SK-N-SH (cell line): ENCODE measurements at regions not wholly inside any gene's neighbourhood (a gene's known extent, or its start where the extent isn't known, plus 50 kb on each side); places are given as distances from the start of the nearest gene placed in this dataset.

Source experiments
- CTCF ChIA-PET: fragments of 300-600, 350-600 bp; formaldehyde crosslinking; extraction: SDS; loops from one replicate; lab custom pipeline; 2021; lab: Yijun Ruan, JAX
- POLR2A ChIA-PET: fragments of 350-600 bp; sonication (Branson Sonifier 250); formaldehyde crosslinking; extraction: SDS; loops from one replicate; lab custom pipeline; 2020; ENCODE audit warnings: antibody characterized with exemption, inconsistent platforms; lab: Yijun Ruan, JAX
- DNase-seq: peaks from one replicate; pipeline ENCODE4 v3.0.0; 2012
- H2AFZ ChIP-seq: fragments of 200-600 bp; sonication (generic); 2 replicates; pipeline ENCODE4 v1.8.1; 2016; ENCODE audit warnings: antibody characterized with exemption, mild to moderate bottlenecking, low read depth
- H3F3A ChIP-seq: fragments of 200-600 bp; sonication (generic); replicated peaks from 2 replicates; pipeline ENCODE3; 2016; ENCODE audit warnings: antibody characterized with exemption, mild to moderate bottlenecking; ENCODE audit not compliant: insufficient read depth
- H3K27ac ChIP-seq, 2 experiments: fragments of 200-500 bp in 1 of 2; fragments of 200-600 bp in 1 of 2; sonication (Bioruptor generic) in 1 of 2; sonication (generic), shearing (Covaris generic) in 1 of 2; 2 replicates each; pipeline versions ENCODE4 v1.5.1 to v1.6.1; 2014 to 2016; ENCODE audit warnings: low read depth in 2 of 2, inconsistent platforms in 1 of 2, low read length in 1 of 2, mild to moderate bottlenecking in 1 of 2, mixed read lengths in 1 of 2
- H3K27me3 ChIP-seq: fragments of 200-600 bp; sonication (generic), shearing (Covaris generic); 2 replicates; pipeline ENCODE4 v1.6.1; 2016; ENCODE audit warnings: mixed run types; ENCODE audit not compliant: insufficient read depth
- H3K36me3 ChIP-seq, 2 experiments: fragments of 200-500 bp in 1 of 2; fragments of 200-600 bp in 1 of 2; sonication (Bioruptor generic) in 1 of 2; sonication (generic) in 1 of 2; replicated peaks in 1 of 2; 2 replicates each; pipeline versions ENCODE3 to v1.5.1; 2014 to 2016; ENCODE audit warnings: low read length in 1 of 2, mild to moderate bottlenecking in 1 of 2; ENCODE audit not compliant: insufficient read depth in 2 of 2, control insufficient read depth in 1 of 2
- H3K4me1 ChIP-seq, 2 experiments: fragments of 200-500 bp in 1 of 2; fragments of 200-600 bp in 1 of 2; sonication (Bioruptor generic) in 1 of 2; sonication (generic), shearing (Covaris generic) in 1 of 2; 2 replicates each; pipeline versions ENCODE4 v1.5.1 to v1.6.1; 2014 to 2016; ENCODE audit warnings: low read depth in 1 of 2, low read length in 1 of 2, mixed run types in 1 of 2; ENCODE audit not compliant: insufficient read depth in 2 of 2, control insufficient read depth in 1 of 2
- H3K4me2 ChIP-seq: fragments of 200-600 bp; sonication (generic), shearing (Covaris generic); 2 replicates; pipeline ENCODE4 v1.6.1; 2017; ENCODE audit warnings: mixed run types
- H3K4me3 ChIP-seq, 2 experiments: fragments of 200-500 bp in 1 of 2; fragments of 200-600 bp in 1 of 2; sonication (Bioruptor generic) in 1 of 2; sonication (generic), shearing (Covaris generic) in 1 of 2; 2 replicates each; pipeline versions ENCODE4 v1.5.1 to v1.8.1; 2014 to 2016; ENCODE audit warnings: low read depth in 2 of 2, inconsistent platforms in 1 of 2, low read length in 1 of 2, mild to moderate bottlenecking in 1 of 2, mixed read lengths in 1 of 2, moderate library complexity in 1 of 2
- H3K79me2 ChIP-seq: fragments of 200-600 bp; sonication (generic); 2 replicates; pipeline ENCODE4 v1.8.1; 2017; ENCODE audit warnings: mild to moderate bottlenecking; ENCODE audit not compliant: insufficient read depth
- H3K9ac ChIP-seq: fragments of 200-600 bp; sonication (generic); 2 replicates; pipeline ENCODE4 v1.6.1; 2017; ENCODE audit warnings: mixed run types
- H3K9me2 ChIP-seq: fragments of 200-600 bp; sonication (generic); 2 replicates; pipeline ENCODE4 v1.6.1; 2017; ENCODE audit warnings: mixed run types
- H3K9me3 ChIP-seq: fragments of 200-600 bp; sonication (generic); 2 replicates; pipeline ENCODE4 v1.6.1; 2017; ENCODE audit warnings: mixed run types, mild to moderate bottlenecking, moderate library complexity
- H4K20me1 ChIP-seq: fragments of 200-600 bp; sonication (generic); 2 replicates; pipeline ENCODE4 v1.6.1; 2017; ENCODE audit warnings: mild to moderate bottlenecking, mixed run types; ENCODE audit not compliant: insufficient read depth
- EZH2phosphoT487 ChIP-seq: fragments of 200-600 bp; sonication (generic); IDR thresholded peaks from 2 replicates; pipeline ENCODE4 v1.6.1; 2017; ENCODE audit warnings: low read depth, mixed run types, mild to moderate bottlenecking, antibody characterized with exemption, moderate library complexity, borderline replicate concordance
- GABPA ChIP-seq: IDR thresholded peaks from 2 replicates; pipeline ENCODE4 v1.4.0; 2012; ENCODE audit warnings: low read depth, mild to moderate bottlenecking
- GATA2 ChIP-seq: sonication (generic); formaldehyde crosslinking; IDR thresholded peaks from 2 replicates; pipeline ENCODE4 v1.5.0; 2020; ENCODE audit warnings: mild to moderate bottlenecking, missing genetic modification reagents
- MEF2A ChIP-seq: IDR thresholded peaks from 2 replicates; pipeline ENCODE4 v1.4.0; 2012; ENCODE audit warnings: low read depth, borderline replicate concordance
- NFIC ChIP-seq: IDR thresholded peaks from 2 replicates; pipeline ENCODE4 v1.4.0; 2012; ENCODE audit warnings: borderline replicate concordance
- NRF1 ChIP-seq: IDR thresholded peaks from 2 replicates; pipeline ENCODE4 v1.6.1; 2012; ENCODE audit warnings: low read depth, mild to moderate bottlenecking, low read length
- RAD21 ChIP-seq: IDR thresholded peaks from 2 replicates; pipeline ENCODE4 v1.6.1; 2012; ENCODE audit warnings: mild to moderate bottlenecking, low read length
- RFX5 ChIP-seq: IDR thresholded peaks from 2 replicates; pipeline ENCODE4 v1.6.1; 2012; ENCODE audit warnings: mild to moderate bottlenecking, improper control_type of control experiment, low read length
- RXRA ChIP-seq: IDR thresholded peaks from 2 replicates; pipeline ENCODE4 v1.4.0; 2012; ENCODE audit warnings: low read depth, mild to moderate bottlenecking, borderline replicate concordance
- SIN3A ChIP-seq: IDR thresholded peaks from 2 replicates; pipeline ENCODE4 v1.6.1; 2012; ENCODE audit warnings: low read depth, mild to moderate bottlenecking, low read length, moderate library complexity, borderline replicate concordance
- SMC3 ChIP-seq: IDR thresholded peaks from 2 replicates; pipeline ENCODE4 v1.6.1; 2012; ENCODE audit warnings: low read depth, low read length, improper control_type of control experiment
- TCF12 ChIP-seq: IDR thresholded peaks from 2 replicates; pipeline ENCODE4 v1.4.0; 2012
- TEAD4 ChIP-seq: IDR thresholded peaks from 2 replicates; pipeline ENCODE4 v1.4.0; 2012; ENCODE audit warnings: mild to moderate bottlenecking, borderline replicate concordance; ENCODE audit not compliant: insufficient read depth
- WGBS: methylation state at CpG from one replicate; pipeline ENCODE4 v1.1.6; 2017; ENCODE audit warnings: low lambda C conversion rate; 5-methylcytosine and 5-hydroxymethylcytosine counted together
- TF ChIP-seq, protein P1 (sequence below): IDR thresholded peaks from 2 replicates; pipeline ENCODE4 v1.4.0; 2012; ENCODE audit warnings: low read depth, borderline replicate concordance
- TF ChIP-seq, protein P2 (sequence below): fragments of 150-350 bp; IDR thresholded peaks from 2 replicates; pipeline ENCODE4 v1.6.1; 2016; ENCODE audit warnings: mild to moderate bottlenecking, low read depth, low read length
- TF ChIP-seq, protein P3 (sequence below): IDR thresholded peaks from 2 replicates; pipeline ENCODE4 v1.4.0; 2012; ENCODE audit warnings: low read depth
- TF ChIP-seq, protein P4 (sequence below): fragments of 200-600 bp; sonication (generic); IDR thresholded peaks from 2 replicates; pipeline ENCODE4 v1.6.1; 2017; ENCODE audit warnings: antibody characterized with exemption, mild to moderate bottlenecking, moderate library complexity

DNA sequence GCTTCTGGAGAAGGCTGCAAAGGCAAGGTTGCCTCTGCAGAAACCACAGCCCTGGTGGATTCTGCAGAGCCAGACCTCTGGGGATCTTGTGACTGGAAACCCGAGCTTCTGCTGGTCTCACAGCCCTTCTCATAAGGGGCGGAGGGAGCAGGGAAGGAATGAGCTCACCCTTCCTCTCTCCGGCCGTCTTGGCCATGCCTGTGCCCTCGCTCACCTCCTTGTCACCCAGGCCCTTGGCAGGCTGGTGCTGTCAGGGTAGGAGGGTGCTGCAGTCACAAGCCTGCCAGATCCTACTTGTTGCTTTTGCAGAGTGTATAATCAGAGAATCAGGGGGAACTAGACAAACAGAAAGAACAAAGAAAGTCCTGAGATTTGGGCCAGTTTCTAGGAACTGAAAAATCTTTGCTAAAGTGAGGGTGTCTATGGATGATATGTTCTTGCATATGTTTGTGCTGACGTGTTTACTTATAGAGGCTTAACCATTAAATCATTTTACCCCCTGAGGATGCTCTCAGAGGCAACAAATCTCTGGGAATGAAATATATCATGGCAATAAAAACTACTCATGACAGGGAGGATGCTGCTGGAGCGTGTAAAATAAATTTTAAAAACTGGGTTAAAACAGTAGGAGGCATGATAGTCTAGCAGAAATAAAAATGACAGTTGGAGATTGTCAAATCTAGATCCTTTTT lies 244.9 kb upstream of the SOX4 start (continued):
- TF ChIP-seq GATA2 (CRISPR knock-in tag), result no peak
- no peak for TF ChIP-seq TEAD4
- TF ChIP-seq, protein P1, sequence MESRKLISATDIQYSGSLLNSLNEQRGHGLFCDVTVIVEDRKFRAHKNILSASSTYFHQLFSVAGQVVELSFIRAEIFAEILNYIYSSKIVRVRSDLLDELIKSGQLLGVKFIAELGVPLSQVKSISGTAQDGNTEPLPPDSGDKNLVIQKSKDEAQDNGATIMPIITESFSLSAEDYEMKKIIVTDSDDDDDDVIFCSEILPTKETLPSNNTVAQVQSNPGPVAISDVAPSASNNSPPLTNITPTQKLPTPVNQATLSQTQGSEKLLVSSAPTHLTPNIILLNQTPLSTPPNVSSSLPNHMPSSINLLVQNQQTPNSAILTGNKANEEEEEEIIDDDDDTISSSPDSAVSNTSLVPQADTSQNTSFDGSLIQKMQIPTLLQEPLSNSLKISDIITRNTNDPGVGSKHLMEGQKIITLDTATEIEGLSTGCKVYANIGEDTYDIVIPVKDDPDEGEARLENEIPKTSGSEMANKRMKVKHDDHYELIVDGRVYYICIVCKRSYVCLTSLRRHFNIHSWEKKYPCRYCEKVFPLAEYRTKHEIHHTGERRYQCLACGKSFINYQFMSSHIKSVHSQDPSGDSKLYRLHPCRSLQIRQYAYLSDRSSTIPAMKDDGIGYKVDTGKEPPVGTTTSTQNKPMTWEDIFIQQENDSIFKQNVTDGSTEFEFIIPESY, result no peak
- TF ChIP-seq GABPA, result no peak
- TF ChIP-seq, protein P2, sequence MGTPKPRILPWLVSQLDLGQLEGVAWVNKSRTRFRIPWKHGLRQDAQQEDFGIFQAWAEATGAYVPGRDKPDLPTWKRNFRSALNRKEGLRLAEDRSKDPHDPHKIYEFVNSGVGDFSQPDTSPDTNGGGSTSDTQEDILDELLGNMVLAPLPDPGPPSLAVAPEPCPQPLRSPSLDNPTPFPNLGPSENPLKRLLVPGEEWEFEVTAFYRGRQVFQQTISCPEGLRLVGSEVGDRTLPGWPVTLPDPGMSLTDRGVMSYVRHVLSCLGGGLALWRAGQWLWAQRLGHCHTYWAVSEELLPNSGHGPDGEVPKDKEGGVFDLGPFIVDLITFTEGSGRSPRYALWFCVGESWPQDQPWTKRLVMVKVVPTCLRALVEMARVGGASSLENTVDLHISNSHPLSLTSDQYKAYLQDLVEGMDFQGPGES, result no peak
- TF ChIP-seq RAD21, result 0 out of 2 replicates have a peak, but pooled peaks have one; percentile 18
- no peak for TF ChIP-seq RXRA
- no peak for TF ChIP-seq MEF2A
- TF ChIP-seq, protein P3, sequence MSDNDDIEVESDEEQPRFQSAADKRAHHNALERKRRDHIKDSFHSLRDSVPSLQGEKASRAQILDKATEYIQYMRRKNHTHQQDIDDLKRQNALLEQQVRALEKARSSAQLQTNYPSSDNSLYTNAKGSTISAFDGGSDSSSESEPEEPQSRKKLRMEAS, result no peak; the same call in 1 of the 2 replicates

DNA sequence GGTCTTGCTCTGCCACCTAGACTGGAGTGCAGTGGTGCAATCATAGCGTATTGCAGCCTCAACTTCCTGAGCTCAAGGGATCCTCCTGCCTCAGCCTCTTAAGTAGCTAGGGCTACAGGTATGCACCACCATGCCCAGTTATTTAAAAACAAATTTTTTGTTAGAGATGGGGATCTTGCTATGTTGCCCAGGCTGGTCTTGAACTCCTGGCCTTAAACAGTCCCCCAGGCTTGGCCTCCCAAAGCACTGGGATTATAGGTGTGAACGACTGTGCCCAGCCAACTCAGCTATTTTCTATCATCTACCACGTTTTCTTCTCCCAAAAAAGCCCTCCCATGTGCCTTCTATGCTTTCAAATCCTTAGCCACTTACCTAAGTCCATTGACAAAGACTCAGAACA lies 243.7 kb upstream of the SOX4 start:
- Histone ChIP-seq H4K20me1 (no peaks in the 10 kb centered on the region), H3K9me3 (no peaks in the 10 kb centered on the region), H3K9me2 (no peaks in the 10 kb centered on the region), H3K27ac (no peak overlapping the region), H3K36me3 (no peaks in the 10 kb centered on the region), H3K27me3 (no peaks in the 10 kb centered on the region), H3K4me1 (peaks cover 3 to 7% of the 10 kb centered on the region in 2 experiments; a peak in 2 of 4 replicates), H3F3A (peaks cover 5% of the 10 kb centered on the region), H3K79me2 (no peaks in the 10 kb centered on the region), H3K9ac (no peak overlapping the region), H2AFZ (no peak overlapping the region), H3K4me3 (no peak overlapping the region), H3K4me2 (no peak overlapping the region)
- DNase-seq, result no peak
- 74% methylated on average over 3 of the region's 3 CpGs for WGBS
- ChIA-PET CTCF (interaction anchor here (0.8 kb wide), 1 partner anchor 25 kb away, joined by 3 read pairs; no protein-coding TSS in a partner anchor), POLR2A (no interaction called here)
- TF ChIP-seq SIN3A (no peak), MEF2A (no peak), TCF12 (no peak), SMC3 (no peak), NRF1 (no peak), NFIC (no peak), GATA2 (CRISPR knock-in tag) (no peak), EZH2phosphoT487 (no peak), RFX5 (no peak)
- TF ChIP-seq, protein P4, sequence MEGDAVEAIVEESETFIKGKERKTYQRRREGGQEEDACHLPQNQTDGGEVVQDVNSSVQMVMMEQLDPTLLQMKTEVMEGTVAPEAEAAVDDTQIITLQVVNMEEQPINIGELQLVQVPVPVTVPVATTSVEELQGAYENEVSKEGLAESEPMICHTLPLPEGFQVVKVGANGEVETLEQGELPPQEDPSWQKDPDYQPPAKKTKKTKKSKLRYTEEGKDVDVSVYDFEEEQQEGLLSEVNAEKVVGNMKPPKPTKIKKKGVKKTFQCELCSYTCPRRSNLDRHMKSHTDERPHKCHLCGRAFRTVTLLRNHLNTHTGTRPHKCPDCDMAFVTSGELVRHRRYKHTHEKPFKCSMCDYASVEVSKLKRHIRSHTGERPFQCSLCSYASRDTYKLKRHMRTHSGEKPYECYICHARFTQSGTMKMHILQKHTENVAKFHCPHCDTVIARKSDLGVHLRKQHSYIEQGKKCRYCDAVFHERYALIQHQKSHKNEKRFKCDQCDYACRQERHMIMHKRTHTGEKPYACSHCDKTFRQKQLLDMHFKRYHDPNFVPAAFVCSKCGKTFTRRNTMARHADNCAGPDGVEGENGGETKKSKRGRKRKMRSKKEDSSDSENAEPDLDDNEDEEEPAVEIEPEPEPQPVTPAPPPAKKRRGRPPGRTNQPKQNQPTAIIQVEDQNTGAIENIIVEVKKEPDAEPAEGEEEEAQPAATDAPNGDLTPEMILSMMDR, result no peak
- TF ChIP-seq, protein P1, result no peak
- TF ChIP-seq, protein P2, result no peak
